GM19238 (cell line): ENCODE measurements at regions not wholly inside any gene's neighbourhood (a gene's known extent, or its start where the extent isn't known, plus 50 kb on each side); places are given as distances from the start of the nearest gene placed in this dataset.

Experiments
- DNase-seq: peaks from one replicate; pipeline ENCODE4 v3.0.0; 2011; ENCODE audit warnings: low spot score; ENCODE audit not compliant: insufficient read length

GRCh38 chr14:48435221-48435620 lies 759.8 kb upstream of the MDGA2 start:
- no peak for DNase-seq

GRCh38 chr14:48430805-48431204 lies 755.4 kb upstream of the MDGA2 start:
- DNase-seq = no peak

GRCh38 chr14:48429512-48429911 lies 754.1 kb upstream of the MDGA2 start:
- no peak for DNase-seq

- DNase-seq = no peak
Measured at GRCh38 chr14:48417715-48418500, 742.5 kb upstream of the MDGA2 start.

GRCh38 chr14:48401321-48401720 lies 725.9 kb upstream of the MDGA2 start:
- no peak for DNase-seq

- DNase-seq = no peak
Measured at GRCh38 chr14:48398675-48399282, 723.4 kb upstream of the MDGA2 start.

- DNase-seq = no peak
Measured at GRCh38 chr14:48391661-48392060, 716.3 kb upstream of the MDGA2 start.

GRCh38 chr14:48390346-48390745 lies 714.9 kb upstream of the MDGA2 start:
- no peak for DNase-seq

GRCh38 chr14:48384821-48385220 lies 709.4 kb upstream of the MDGA2 start:
- no peak for DNase-seq

- no peak for DNase-seq
Measured at GRCh38 chr14:48382961-48383360, 707.6 kb upstream of the MDGA2 start.

- no peak for DNase-seq
Measured at GRCh38 chr14:48378541-48378940, 703.1 kb upstream of the MDGA2 start.

GRCh38 chr14:48373981-48374380 lies 698.6 kb upstream of the MDGA2 start:
- no peak for DNase-seq

GRCh38 chr14:48350971-48351370 lies 675.6 kb upstream of the MDGA2 start:
- no peak for DNase-seq

- DNase-seq = no peak
Measured at GRCh38 chr14:48349689-48350088, 674.3 kb upstream of the MDGA2 start.

GRCh38 chr14:48341069-48341468 lies 665.7 kb upstream of the MDGA2 start:
- DNase-seq = no peak

GRCh38 chr14:48333221-48333920 lies 658.0 kb upstream of the MDGA2 start:
- no peak for DNase-seq

GRCh38 chr14:48331421-48331820 lies 656.0 kb upstream of the MDGA2 start:
- DNase-seq = no peak

- DNase-seq = no peak
Measured at GRCh38 chr14:48325486-48325885, 650.1 kb upstream of the MDGA2 start.

GRCh38 chr14:48323665-48324064 lies 648.3 kb upstream of the MDGA2 start:
- DNase-seq = no peak

- DNase-seq = no peak
Measured at GRCh38 chr14:48319823-48320222, 644.4 kb upstream of the MDGA2 start.

- DNase-seq = no peak
Measured at GRCh38 chr14:48304729-48305128, 629.3 kb upstream of the MDGA2 start.

GRCh38 chr14:48289701-48290100 lies 614.3 kb upstream of the MDGA2 start:
- no peak for DNase-seq
